ENCODE measurements at regions not wholly inside any gene's neighbourhood (a gene's known extent, or its start where the extent isn't known, plus 50 kb on each side); places are given as distances from the start of the nearest gene placed in this dataset.

DNA sequence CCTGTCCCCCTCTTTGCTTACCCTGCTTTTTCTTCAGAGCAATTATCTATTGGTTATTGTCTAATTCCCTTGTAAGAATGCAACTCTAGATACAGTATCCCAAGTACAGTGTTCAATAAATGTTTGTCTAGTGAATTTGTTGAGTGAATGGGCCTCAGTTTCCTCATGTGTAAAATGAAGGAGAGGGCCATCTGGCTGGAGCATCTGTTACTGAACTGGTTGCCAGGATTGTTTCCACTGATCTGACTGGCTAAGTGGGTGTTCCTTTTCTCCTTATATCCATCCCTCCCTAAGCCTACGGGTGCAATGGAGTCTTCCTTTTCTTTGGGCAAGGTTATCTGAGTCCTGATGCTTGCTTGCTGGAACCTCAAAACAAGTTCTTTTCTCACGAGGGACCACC is 185.2 kb upstream of the RPS6KA3 start:
- DNase-seq (ENCODE audit: low read depth), result no peak
- TF ChIP-seq, protein P1, sequence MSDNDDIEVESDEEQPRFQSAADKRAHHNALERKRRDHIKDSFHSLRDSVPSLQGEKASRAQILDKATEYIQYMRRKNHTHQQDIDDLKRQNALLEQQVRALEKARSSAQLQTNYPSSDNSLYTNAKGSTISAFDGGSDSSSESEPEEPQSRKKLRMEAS (IDR thresholded peaks at IDR 0.05; ENCODE audit: low read depth, low read length), result no peak
- TF ChIP-seq, protein P2, sequence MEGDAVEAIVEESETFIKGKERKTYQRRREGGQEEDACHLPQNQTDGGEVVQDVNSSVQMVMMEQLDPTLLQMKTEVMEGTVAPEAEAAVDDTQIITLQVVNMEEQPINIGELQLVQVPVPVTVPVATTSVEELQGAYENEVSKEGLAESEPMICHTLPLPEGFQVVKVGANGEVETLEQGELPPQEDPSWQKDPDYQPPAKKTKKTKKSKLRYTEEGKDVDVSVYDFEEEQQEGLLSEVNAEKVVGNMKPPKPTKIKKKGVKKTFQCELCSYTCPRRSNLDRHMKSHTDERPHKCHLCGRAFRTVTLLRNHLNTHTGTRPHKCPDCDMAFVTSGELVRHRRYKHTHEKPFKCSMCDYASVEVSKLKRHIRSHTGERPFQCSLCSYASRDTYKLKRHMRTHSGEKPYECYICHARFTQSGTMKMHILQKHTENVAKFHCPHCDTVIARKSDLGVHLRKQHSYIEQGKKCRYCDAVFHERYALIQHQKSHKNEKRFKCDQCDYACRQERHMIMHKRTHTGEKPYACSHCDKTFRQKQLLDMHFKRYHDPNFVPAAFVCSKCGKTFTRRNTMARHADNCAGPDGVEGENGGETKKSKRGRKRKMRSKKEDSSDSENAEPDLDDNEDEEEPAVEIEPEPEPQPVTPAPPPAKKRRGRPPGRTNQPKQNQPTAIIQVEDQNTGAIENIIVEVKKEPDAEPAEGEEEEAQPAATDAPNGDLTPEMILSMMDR (IDR thresholded peaks at IDR 0.05; ENCODE audit: low read depth, low read length), result no peak
- no peak for TF ChIP-seq MYC (IDR thresholded peaks at IDR 0.05; ENCODE audit: low read depth, low read length)
- no peak for TF ChIP-seq POLR2A (IDR thresholded peaks at IDR 0.05; ENCODE audit: extremely low read depth, insufficient read length)
- no peak overlapping the region for H3K4me3 ChIP-seq (ENCODE audit: low read depth, low read length)

DNA sequence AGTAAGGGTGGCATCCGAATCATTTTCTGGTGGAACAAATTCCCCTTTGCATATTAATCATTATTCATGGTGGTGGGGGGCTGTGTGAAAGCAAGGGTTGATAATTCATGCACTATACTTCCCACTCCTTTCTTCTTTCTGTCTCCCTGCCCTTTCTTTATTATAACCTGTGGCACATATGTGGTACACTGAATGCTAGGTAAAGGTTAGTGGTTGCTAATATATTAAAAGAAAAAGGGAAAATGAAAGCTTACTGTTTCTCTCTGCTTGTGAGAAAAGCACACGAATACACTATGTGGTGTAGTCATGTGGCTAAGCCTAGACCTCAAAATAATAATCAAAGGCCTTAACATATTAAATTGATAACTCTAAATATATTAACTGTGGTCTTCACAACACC is 178.4 kb upstream of the RPS6KA3 start:
- no peak for DNase-seq (ENCODE audit: low read depth)
- H3K4me3 ChIP-seq (ENCODE audit: low read depth, low read length), result no peak overlapping the region
- TF ChIP-seq MYC (IDR thresholded peaks at IDR 0.05; ENCODE audit: low read depth, low read length) (no peak), POLR2A (IDR thresholded peaks at IDR 0.05; ENCODE audit: extremely low read depth, insufficient read length) (no peak)
- TF ChIP-seq, protein P2 (IDR thresholded peaks at IDR 0.05; ENCODE audit: low read depth, low read length), result no peak
- TF ChIP-seq, protein P1 (IDR thresholded peaks at IDR 0.05; ENCODE audit: low read depth, low read length), result no peak

DNA sequence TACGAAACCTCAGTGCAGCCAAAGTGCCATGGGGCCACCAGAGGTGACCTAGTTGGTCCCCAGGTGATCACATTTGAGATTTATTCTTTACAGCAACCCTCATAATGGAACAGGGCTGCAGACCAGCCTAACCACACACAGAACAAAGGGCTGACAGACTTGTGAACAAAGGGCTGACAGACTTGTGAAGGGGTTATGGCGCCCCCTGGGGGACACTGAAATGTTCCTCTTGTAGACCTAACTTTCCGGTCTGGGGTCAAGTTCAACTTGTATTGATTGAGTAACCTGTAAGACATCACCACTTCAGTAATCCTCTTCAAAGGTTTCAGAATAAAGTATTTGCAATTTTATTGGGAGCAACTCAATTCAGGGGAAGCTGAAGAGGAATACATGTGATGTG is 175.9 kb upstream of the RPS6KA3 start:
- DNase-seq (ENCODE audit: low read depth), result peak; percentile 87
- no peak overlapping the region for H3K4me3 ChIP-seq (ENCODE audit: low read depth, low read length)
- no peak for TF ChIP-seq MYC (IDR thresholded peaks at IDR 0.05; ENCODE audit: low read depth, low read length)
- TF ChIP-seq, protein P2 (IDR thresholded peaks at IDR 0.05; ENCODE audit: low read depth, low read length), result peak; percentile 50

DNA sequence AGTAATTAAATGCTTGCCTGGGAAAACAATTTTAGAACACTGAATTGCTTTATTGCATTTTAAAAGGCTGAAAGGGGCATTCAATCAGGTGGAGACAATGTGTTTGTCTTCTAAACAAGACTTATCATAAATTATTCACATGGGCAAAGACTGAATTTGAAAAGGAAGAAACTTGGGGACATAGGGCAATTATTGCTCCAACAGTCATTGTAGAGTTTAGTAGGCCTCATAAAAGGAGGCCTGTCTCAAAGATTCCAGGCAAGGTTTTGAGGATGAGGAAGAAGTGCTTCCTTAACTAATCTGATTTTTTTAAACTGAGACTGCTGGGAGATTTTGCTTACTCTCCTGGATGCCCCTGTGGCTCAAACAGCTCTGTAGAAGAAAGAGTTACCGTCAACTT is 174.4 kb upstream of the RPS6KA3 start:
- no peak overlapping the region for H3K4me3 ChIP-seq (ENCODE audit: low read depth, low read length)
- TF ChIP-seq MYC (IDR thresholded peaks at IDR 0.05; ENCODE audit: low read depth, low read length), result no peak
- no peak for TF ChIP-seq POLR2A (IDR thresholded peaks at IDR 0.05; ENCODE audit: extremely low read depth, insufficient read length)
- TF ChIP-seq, protein P1 (IDR thresholded peaks at IDR 0.05; ENCODE audit: low read depth, low read length), result no peak
- TF ChIP-seq, protein P2 (IDR thresholded peaks at IDR 0.05; ENCODE audit: low read depth, low read length), result no peak
- no peak for DNase-seq (ENCODE audit: low read depth)

DNA sequence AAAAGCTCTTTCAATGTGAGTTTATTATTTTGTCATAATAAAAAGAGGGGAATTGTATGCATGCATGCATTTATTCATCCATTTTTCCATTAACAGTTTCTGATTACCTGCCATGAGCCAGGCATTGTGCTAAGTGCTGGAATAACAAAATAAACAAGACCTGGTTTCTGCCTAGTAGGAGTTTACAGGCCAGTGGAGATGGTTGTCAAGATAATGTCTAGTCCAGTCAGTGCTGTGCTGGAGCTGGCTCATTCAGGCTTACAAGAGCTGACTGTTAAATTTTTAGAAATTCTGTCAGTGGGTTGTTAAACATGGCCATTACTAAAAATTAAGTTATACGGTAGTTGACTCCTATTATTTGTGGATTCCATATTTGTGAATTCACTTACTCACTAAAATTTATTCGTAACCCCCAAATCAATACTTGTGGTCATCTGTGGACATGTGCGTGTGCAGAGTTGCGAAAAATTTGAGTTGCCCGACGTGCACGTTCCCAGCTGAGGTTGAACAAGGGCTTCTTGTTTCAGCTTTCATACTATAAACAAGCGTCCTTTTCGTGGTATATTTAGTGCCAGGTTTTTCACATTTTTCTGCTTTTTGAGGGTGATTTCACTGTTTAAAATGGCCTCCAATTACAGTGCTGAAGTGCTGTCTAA is 172.3 kb upstream of the RPS6KA3 start:
- TF ChIP-seq POLR2A (IDR thresholded peaks at IDR 0.05; ENCODE audit: extremely low read depth, insufficient read length) (no peak), MYC (IDR thresholded peaks at IDR 0.05; ENCODE audit: low read depth, low read length) (no peak)
- TF ChIP-seq, protein P2 (IDR thresholded peaks at IDR 0.05; ENCODE audit: low read depth, low read length), result no peak
- TF ChIP-seq, protein P1 (IDR thresholded peaks at IDR 0.05; ENCODE audit: low read depth, low read length), result no peak
- DNase-seq (ENCODE audit: low read depth), result no peak
- H3K4me3 ChIP-seq (ENCODE audit: low read depth, low read length), result no peak overlapping the region

DNA sequence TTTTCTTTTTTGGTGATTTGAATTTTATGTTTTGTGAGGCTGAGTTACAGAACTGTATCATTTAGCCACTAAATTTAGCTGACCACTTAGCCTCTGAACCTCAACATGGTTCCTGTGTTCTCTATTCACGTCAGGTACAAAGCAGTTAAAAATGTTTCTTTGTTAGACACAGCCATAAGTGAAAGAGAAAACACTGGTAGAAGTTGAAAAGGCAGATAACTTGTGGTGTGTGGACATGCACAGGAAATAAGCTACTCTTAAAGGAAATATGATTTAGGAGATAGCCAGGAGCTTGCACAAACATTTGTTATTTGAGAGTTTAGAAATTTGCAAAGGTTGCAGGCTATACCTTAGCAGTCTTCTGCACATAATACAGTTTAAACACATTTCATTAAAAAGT is 171.0 kb upstream of the RPS6KA3 start:
- DNase-seq (ENCODE audit: low read depth), result no peak
- TF ChIP-seq MYC (IDR thresholded peaks at IDR 0.05; ENCODE audit: low read depth, low read length) (no peak), POLR2A (IDR thresholded peaks at IDR 0.05; ENCODE audit: extremely low read depth, insufficient read length) (no peak)
- TF ChIP-seq, protein P1 (IDR thresholded peaks at IDR 0.05; ENCODE audit: low read depth, low read length), result no peak
- TF ChIP-seq, protein P2 (IDR thresholded peaks at IDR 0.05; ENCODE audit: low read depth, low read length), result no peak
- H3K4me3 ChIP-seq (ENCODE audit: low read depth, low read length), result no peak overlapping the region

Data from NB4 (cell line).